WTC11 (cell line): ENCODE measurements at regions not wholly inside any gene's neighbourhood (a gene's known extent, or its start where the extent isn't known, plus 50 kb on each side); places are given as distances from the start of the nearest gene placed in this dataset.

Experiments used
- ATAC-seq: fragments of 200-7000 bp; cut with Tn5 transposase; 2 replicates; pipeline ENCODE4 v1.10.0; 2021; ENCODE audit warnings: mild to moderate bottlenecking, moderate library complexity
- CTCF ChIA-PET: fragments of 300-600 bp; sonication (Branson Sonifier 250); formaldehyde crosslinking; loops from one replicate; lab custom pipeline; 2021; ENCODE audit warnings: antibody characterized with exemption; lab: Charles Lee
- POLR2A ChIA-PET: fragments of 350-600 bp; sonication (Branson Sonifier 250); formaldehyde crosslinking; loops from one replicate; lab custom pipeline; 2021; ENCODE audit warnings: antibody characterized with exemption; lab: Charles Lee
- DNase-seq: peaks from one replicate; pipeline ENCODE4 v3.0.0; 2021; ENCODE audit warnings: low spot score
- H3K27ac Mint-ChIP-seq: 2 replicates; pipeline ENCODE4 v1.8.0; 2021; ENCODE audit warnings: mixed read lengths
- H3K27me3 Mint-ChIP-seq: 2 replicates; pipeline ENCODE4 v1.8.0; 2021; ENCODE audit warnings: low read depth, mild to moderate bottlenecking, moderate library complexity, mixed read lengths
- H3K36me3 Mint-ChIP-seq: 2 replicates; pipeline ENCODE4 v1.8.0; 2021; ENCODE audit warnings: mixed read lengths
- H3K4me1 Mint-ChIP-seq: 2 replicates; pipeline ENCODE4 v1.8.0; 2022; ENCODE audit warnings: mixed read lengths
- H3K4me3 Mint-ChIP-seq: 2 replicates; pipeline ENCODE4 v1.8.0; 2021; ENCODE audit warnings: mild to moderate bottlenecking, moderate library complexity, mixed read lengths
- H3K9me3 Mint-ChIP-seq: 2 replicates; pipeline ENCODE4 v1.8.0; 2021; ENCODE audit warnings: mixed read lengths
- ATF3 ChIP-seq: sonication (generic); formaldehyde crosslinking; conservative IDR thresholded peaks from 2 replicates; pipeline ENCODE4 v1.8.1; 2022; ENCODE audit warnings: mild to moderate bottlenecking, missing genetic modification reagents
- CDX4 ChIP-seq: fragments of 250-450 bp; sonication (Bioruptor Pico); IDR thresholded peaks from 2 replicates; pipeline ENCODE4 v1.9.0; 2021; ENCODE audit warnings: moderate library complexity, mild to moderate bottlenecking, inconsistent platforms, borderline replicate concordance
- CREB1 ChIP-seq: sonication (generic); formaldehyde crosslinking; IDR thresholded peaks from 2 replicates; pipeline ENCODE4 v1.8.0; 2023; ENCODE audit warnings: mild to moderate bottlenecking, missing genetic modification reagents
- ESRRA ChIP-seq: sonication (generic); formaldehyde crosslinking; IDR thresholded peaks from 2 replicates; pipeline ENCODE4 v1.8.1; 2022; ENCODE audit warnings: mild to moderate bottlenecking, missing genetic modification reagents, borderline replicate concordance
- ETV6 ChIP-seq: sonication (generic); formaldehyde crosslinking; IDR thresholded peaks from 2 replicates; pipeline ENCODE4 v1.8.1; 2022; ENCODE audit warnings: mild to moderate bottlenecking, missing genetic modification reagents
- FOXJ3 ChIP-seq: sonication (generic); formaldehyde crosslinking; IDR thresholded peaks from 2 replicates; pipeline ENCODE4 v1.9.0; 2021; ENCODE audit warnings: missing genetic modification reagents, mild to moderate bottlenecking, borderline replicate concordance
- GRHL2 ChIP-seq: fragments of 250-450 bp; sonication (Bioruptor Pico); IDR thresholded peaks from 2 replicates; pipeline ENCODE4 v1.8.0; 2022; ENCODE audit warnings: mild to moderate bottlenecking, moderate library complexity; ENCODE audit not compliant: insufficient replicate concordance, severe bottlenecking
- MAX ChIP-seq: sonication (generic); formaldehyde crosslinking; IDR thresholded peaks from 2 replicates; pipeline ENCODE4 v1.8.0; 2022; ENCODE audit warnings: mild to moderate bottlenecking, missing genetic modification reagents
- MXD4 ChIP-seq: fragments of 250-450 bp; sonication (Bioruptor Pico); IDR thresholded peaks from 2 replicates; pipeline ENCODE4 v1.8.0; 2021; ENCODE audit warnings: mild to moderate bottlenecking, moderate library complexity, borderline replicate concordance
- MYBL2 ChIP-seq: sonication (generic); formaldehyde crosslinking; IDR thresholded peaks from 2 replicates; pipeline ENCODE4 v1.8.1; 2023; ENCODE audit warnings: mild to moderate bottlenecking, moderate library complexity, missing genetic modification reagents
- NFE2L1 ChIP-seq: sonication (generic); formaldehyde crosslinking; IDR thresholded peaks from 2 replicates; pipeline ENCODE4 v1.8.1; 2023; ENCODE audit warnings: missing genetic modification reagents
- SMAD3 ChIP-seq: sonication (generic); formaldehyde crosslinking; IDR thresholded peaks from 2 replicates; pipeline ENCODE4 v1.8.0; 2022; ENCODE audit warnings: missing genetic modification reagents, mild to moderate bottlenecking, borderline replicate concordance
- SOX15 ChIP-seq: fragments of 250-450 bp; sonication (Bioruptor Pico); IDR thresholded peaks from 2 replicates; pipeline ENCODE4 v1.9.0; 2021; ENCODE audit warnings: mild to moderate bottlenecking
- USF1 ChIP-seq: sonication (generic); formaldehyde crosslinking; IDR thresholded peaks from 2 replicates; pipeline ENCODE4 v1.8.0; 2022; ENCODE audit warnings: mild to moderate bottlenecking, missing genetic modification reagents
- ZNF121 ChIP-seq: sonication (generic); formaldehyde crosslinking; IDR thresholded peaks from 2 replicates; pipeline ENCODE4 v1.8.0; 2023; ENCODE audit warnings: missing genetic modification reagents
- ZNF396 ChIP-seq: fragments of 250-450 bp; sonication (Bioruptor Pico); IDR thresholded peaks from 2 replicates; pipeline ENCODE4 v1.8.0; 2021; ENCODE audit warnings: mild to moderate bottlenecking, moderate library complexity, borderline replicate concordance
- ZNF416 ChIP-seq: fragments of 250-450 bp; sonication (Bioruptor Pico); IDR thresholded peaks from 2 replicates; pipeline ENCODE4 v1.9.0; 2021; ENCODE audit warnings: mild to moderate bottlenecking, inconsistent platforms
- ZNF423 ChIP-seq: fragments of 250-450 bp; sonication (Bioruptor Pico); IDR thresholded peaks from 2 replicates; pipeline ENCODE4 v2.1.2; 2022; ENCODE audit warnings: mild to moderate bottlenecking, moderate library complexity
- ZSCAN18 ChIP-seq: fragments of 250-450 bp; sonication (Bioruptor Pico); IDR thresholded peaks from 2 replicates; pipeline ENCODE4 v2.1.2; 2022; ENCODE audit warnings: mild to moderate bottlenecking, moderate library complexity
- TF ChIP-seq, protein P1 (sequence below): sonication (generic); formaldehyde crosslinking; IDR thresholded peaks from 2 replicates; pipeline ENCODE4 v1.8.1; 2023; ENCODE audit warnings: mild to moderate bottlenecking, missing genetic modification reagents, moderate library complexity
- TF ChIP-seq, protein P2 (sequence below): sonication (generic); formaldehyde crosslinking; IDR thresholded peaks from 2 replicates; pipeline ENCODE4 v1.8.1; 2023; ENCODE audit warnings: mild to moderate bottlenecking, missing genetic modification reagents
- TF ChIP-seq, protein P3 (sequence below): sonication (generic); formaldehyde crosslinking; IDR thresholded peaks from 2 replicates; pipeline ENCODE4 v1.8.1; 2023; ENCODE audit warnings: mild to moderate bottlenecking, missing genetic modification reagents, moderate library complexity
- TF ChIP-seq, protein P4 (sequence below): fragments of 250-450 bp; sonication (Bioruptor Pico); IDR thresholded peaks from 2 replicates; pipeline ENCODE4 v1.9.0; 2021; ENCODE audit warnings: mild to moderate bottlenecking
- TF ChIP-seq, protein P5 (sequence below): sonication (generic); formaldehyde crosslinking; IDR thresholded peaks from 2 replicates; pipeline ENCODE4 v1.8.1; 2022; ENCODE audit warnings: mild to moderate bottlenecking, moderate library complexity, missing genetic modification reagents

- H3K4me3 Mint-ChIP-seq: no peak overlapping the region
- H3K9me3 Mint-ChIP-seq: peaks cover 3% of the 10 kb centered on the region; the same call in 1 of the 2 replicates
- ATAC-seq (no peak), DNase-seq (no peak)
- no peaks in the 10 kb centered on the region for H3K27me3 Mint-ChIP-seq
- ChIA-PET CTCF (no interaction called here), POLR2A (no interaction called here)
- no peak overlapping the region for H3K27ac Mint-ChIP-seq
- H3K36me3 Mint-ChIP-seq: no peaks in the 10 kb centered on the region
- no peak for TF ChIP-seq MAX (CRISPR knock-in tag)
- no peak for TF ChIP-seq ZSCAN18 (CRISPR knock-in tag)
- TF ChIP-seq NFE2L1 (CRISPR knock-in tag): no peak
- TF ChIP-seq, protein P1, sequence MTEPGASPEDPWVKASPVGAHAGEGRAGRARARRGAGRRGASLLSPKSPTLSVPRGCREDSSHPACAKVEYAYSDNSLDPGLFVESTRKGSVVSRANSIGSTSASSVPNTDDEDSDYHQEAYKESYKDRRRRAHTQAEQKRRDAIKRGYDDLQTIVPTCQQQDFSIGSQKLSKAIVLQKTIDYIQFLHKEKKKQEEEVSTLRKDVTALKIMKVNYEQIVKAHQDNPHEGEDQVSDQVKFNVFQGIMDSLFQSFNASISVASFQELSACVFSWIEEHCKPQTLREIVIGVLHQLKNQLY (CRISPR knock-in tag): no peak
- TF ChIP-seq GRHL2: no peak
- H3K4me1 Mint-ChIP-seq: peaks cover 2% of the 10 kb centered on the region; the same call in 1 of the 2 replicates
Observed at GRCh38 chr3:166637984-166638530, 742.0 kb downstream of the ZBBX start.

GRCh38 chr3:166634091-166634746 lies 745.9 kb downstream of the ZBBX start:
- H3K4me1 Mint-ChIP-seq: peaks cover 2% of the 10 kb centered on the region; the same call in 1 of the 2 replicates
- H3K27ac Mint-ChIP-seq: no peak overlapping the region
- no peaks in the 10 kb centered on the region for H3K27me3 Mint-ChIP-seq
- POLR2A ChIA-PET: no interaction called here
- TF ChIP-seq USF1 (no peak), ZNF396 (CRISPR knock-in tag) (no peak), FOXJ3 (CRISPR knock-in tag) (no peak), CDX4 (CRISPR knock-in tag) (no peak), ZNF416 (CRISPR knock-in tag) (no peak), CREB1 (CRISPR knock-in tag) (no peak), ATF3 (CRISPR knock-in tag) (no peak), MYBL2 (no peak), ESRRA (CRISPR knock-in tag) (no peak), MXD4 (no peak), GRHL2 (no peak), ETV6 (no peak), ZNF121 (CRISPR knock-in tag) (no peak), ZNF423 (CRISPR knock-in tag) (no peak), SOX15 (CRISPR knock-in tag) (no peak), SMAD3 (CRISPR knock-in tag) (no peak)
- TF ChIP-seq, protein P2, sequence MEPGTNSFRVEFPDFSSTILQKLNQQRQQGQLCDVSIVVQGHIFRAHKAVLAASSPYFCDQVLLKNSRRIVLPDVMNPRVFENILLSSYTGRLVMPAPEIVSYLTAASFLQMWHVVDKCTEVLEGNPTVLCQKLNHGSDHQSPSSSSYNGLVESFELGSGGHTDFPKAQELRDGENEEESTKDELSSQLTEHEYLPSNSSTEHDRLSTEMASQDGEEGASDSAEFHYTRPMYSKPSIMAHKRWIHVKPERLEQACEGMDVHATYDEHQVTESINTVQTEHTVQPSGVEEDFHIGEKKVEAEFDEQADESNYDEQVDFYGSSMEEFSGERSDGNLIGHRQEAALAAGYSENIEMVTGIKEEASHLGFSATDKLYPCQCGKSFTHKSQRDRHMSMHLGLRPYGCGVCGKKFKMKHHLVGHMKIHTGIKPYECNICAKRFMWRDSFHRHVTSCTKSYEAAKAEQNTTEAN (CRISPR knock-in tag): no peak
- TF ChIP-seq, protein P3, sequence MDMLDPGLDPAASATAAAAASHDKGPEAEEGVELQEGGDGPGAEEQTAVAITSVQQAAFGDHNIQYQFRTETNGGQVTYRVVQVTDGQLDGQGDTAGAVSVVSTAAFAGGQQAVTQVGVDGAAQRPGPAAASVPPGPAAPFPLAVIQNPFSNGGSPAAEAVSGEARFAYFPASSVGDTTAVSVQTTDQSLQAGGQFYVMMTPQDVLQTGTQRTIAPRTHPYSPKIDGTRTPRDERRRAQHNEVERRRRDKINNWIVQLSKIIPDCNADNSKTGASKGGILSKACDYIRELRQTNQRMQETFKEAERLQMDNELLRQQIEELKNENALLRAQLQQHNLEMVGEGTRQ: no peak
- TF ChIP-seq, protein P4, sequence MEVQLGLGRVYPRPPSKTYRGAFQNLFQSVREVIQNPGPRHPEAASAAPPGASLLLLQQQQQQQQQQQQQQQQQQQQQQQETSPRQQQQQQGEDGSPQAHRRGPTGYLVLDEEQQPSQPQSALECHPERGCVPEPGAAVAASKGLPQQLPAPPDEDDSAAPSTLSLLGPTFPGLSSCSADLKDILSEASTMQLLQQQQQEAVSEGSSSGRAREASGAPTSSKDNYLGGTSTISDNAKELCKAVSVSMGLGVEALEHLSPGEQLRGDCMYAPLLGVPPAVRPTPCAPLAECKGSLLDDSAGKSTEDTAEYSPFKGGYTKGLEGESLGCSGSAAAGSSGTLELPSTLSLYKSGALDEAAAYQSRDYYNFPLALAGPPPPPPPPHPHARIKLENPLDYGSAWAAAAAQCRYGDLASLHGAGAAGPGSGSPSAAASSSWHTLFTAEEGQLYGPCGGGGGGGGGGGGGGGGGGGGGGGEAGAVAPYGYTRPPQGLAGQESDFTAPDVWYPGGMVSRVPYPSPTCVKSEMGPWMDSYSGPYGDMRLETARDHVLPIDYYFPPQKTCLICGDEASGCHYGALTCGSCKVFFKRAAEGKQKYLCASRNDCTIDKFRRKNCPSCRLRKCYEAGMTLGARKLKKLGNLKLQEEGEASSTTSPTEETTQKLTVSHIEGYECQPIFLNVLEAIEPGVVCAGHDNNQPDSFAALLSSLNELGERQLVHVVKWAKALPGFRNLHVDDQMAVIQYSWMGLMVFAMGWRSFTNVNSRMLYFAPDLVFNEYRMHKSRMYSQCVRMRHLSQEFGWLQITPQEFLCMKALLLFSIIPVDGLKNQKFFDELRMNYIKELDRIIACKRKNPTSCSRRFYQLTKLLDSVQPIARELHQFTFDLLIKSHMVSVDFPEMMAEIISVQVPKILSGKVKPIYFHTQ (CRISPR knock-in tag): no peak
- TF ChIP-seq, protein P5, sequence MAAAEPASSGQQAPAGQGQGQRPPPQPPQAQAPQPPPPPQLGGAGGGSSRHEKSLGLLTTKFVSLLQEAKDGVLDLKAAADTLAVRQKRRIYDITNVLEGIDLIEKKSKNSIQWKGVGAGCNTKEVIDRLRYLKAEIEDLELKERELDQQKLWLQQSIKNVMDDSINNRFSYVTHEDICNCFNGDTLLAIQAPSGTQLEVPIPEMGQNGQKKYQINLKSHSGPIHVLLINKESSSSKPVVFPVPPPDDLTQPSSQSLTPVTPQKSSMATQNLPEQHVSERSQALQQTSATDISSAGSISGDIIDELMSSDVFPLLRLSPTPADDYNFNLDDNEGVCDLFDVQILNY: no peak
- TF ChIP-seq, all 79 proteins: peak for 0
- peaks cover 3% of the 10 kb centered on the region; the same call in 1 of the 2 replicates for H3K9me3 Mint-ChIP-seq
- CTCF ChIA-PET: no interaction called here
- no peak for DNase-seq
- H3K36me3 Mint-ChIP-seq: no peaks in the 10 kb centered on the region
- H3K4me3 Mint-ChIP-seq: no peak overlapping the region
- ATAC-seq: no peak
